ENCODE measurements at regions not wholly inside any gene's neighbourhood (a gene's known extent, or its start where the extent isn't known, plus 50 kb on each side); places are given as distances from the start of the nearest gene placed in this dataset.
"Not testable (repeated sequence)": the region's sequence is repeated elsewhere in the genome, so short reads cannot be mapped to it uniquely, and the experiment has no call there.

GRCh38 chr3:8353364-8353763 lies 148.3 kb upstream of the LMCD1 start:
- no TSS peak for BruUV-seq (replicated peaks)

GRCh38 chr3:8355346-8355745 lies 146.3 kb upstream of the LMCD1 start:
- no peak overlapping the region for H3K27ac ChIP-seq (ENCODE audit: low read length)
- ChIA-PET CTCF (no interaction called here), POLR2A (no interaction called here)
- no peaks in the 10 kb centered on the region for H3K9me3 ChIP-seq (ENCODE audit: control insufficient read depth, insufficient read depth, low read depth, low read length)
- no peaks in the 10 kb centered on the region for H3K4me1 ChIP-seq (ENCODE audit: control insufficient read depth, insufficient read depth, low read length)
- TF ChIP-seq SIN3A (IDR thresholded peaks at IDR 0.05; ENCODE audit: borderline replicate concordance, insufficient read depth, low read depth, low read length) (no peak), TCF7L2 (IDR thresholded peaks at IDR 0.05; ENCODE audit: low read depth, low read length) (no peak), POLR2AphosphoS5 (IDR thresholded peaks at IDR 0.05; ENCODE audit: low read depth, low read length) (no peak), REST (IDR thresholded peaks at IDR 0.05; ENCODE audit: insufficient read depth in 1 of 2, low read depth in 2 of 2, low read length in 1 of 2) (no peak), CTCF (IDR thresholded peaks at IDR 0.05) (no peak)
- DNase-seq (ENCODE audit: low read depth, low spot score), result no peak
- no peak overlapping the region for H3K4me3 ChIP-seq (ENCODE audit: low read depth in 2 of 2, low read length in 2 of 2)
- no TSS peak for BruUV-seq (replicated peaks)
- no peaks in the 10 kb centered on the region for H3K36me3 ChIP-seq (ENCODE audit: control insufficient read depth, insufficient read depth, low read length)
- ATAC-seq, result no peak
- H3K27me3 ChIP-seq (ENCODE audit: control insufficient read depth, insufficient read depth, low read length), result no peaks in the 10 kb centered on the region
- intact Hi-C loops (cut with micrococcal nuclease; ENCODE audit: unreplicated experiment) (no loop called here), in situ Hi-C loops (cut with HindIII; ENCODE audit: low pct_unique_long_range_greater_than_20kb, low sequenced_read_pairs) (no loop called here)

More at GRCh38 chr3:8353364-8353763, 148.3 kb upstream of the LMCD1 start:
- Histone ChIP-seq H3K27me3 (ENCODE audit: control insufficient read depth, insufficient read depth, low read length) (no peaks in the 10 kb centered on the region), H3K4me3 (ENCODE audit: low read depth in 2 of 2, low read length in 2 of 2) (no peak overlapping the region), H3K4me1 (ENCODE audit: control insufficient read depth, insufficient read depth, low read length) (no peaks in the 10 kb centered on the region), H3K9me3 (ENCODE audit: control insufficient read depth, insufficient read depth, low read depth, low read length) (no peaks in the 10 kb centered on the region), H3K27ac (ENCODE audit: low read length) (no peak overlapping the region), H3K36me3 (ENCODE audit: control insufficient read depth, insufficient read depth, low read length) (no peaks in the 10 kb centered on the region)
- ATAC-seq (no peak), DNase-seq (ENCODE audit: low read depth, low spot score) (no peak)
- CTCF ChIA-PET, result no interaction called here
- intact Hi-C loops (cut with micrococcal nuclease; ENCODE audit: unreplicated experiment) (no loop called here), in situ Hi-C loops (cut with HindIII; ENCODE audit: low pct_unique_long_range_greater_than_20kb, low sequenced_read_pairs) (no loop called here)
- POLR2A ChIA-PET, result interaction anchor here (0.5 kb wide), 1 partner anchor 23 kb away, joined by 3 read pairs; no protein-coding TSS in a partner anchor
- TF ChIP-seq REST (IDR thresholded peaks at IDR 0.05; ENCODE audit: insufficient read depth in 1 of 2, low read depth in 2 of 2, low read length in 1 of 2), result no peak
- no peak for TF ChIP-seq POLR2AphosphoS5 (IDR thresholded peaks at IDR 0.05; ENCODE audit: low read depth, low read length)
- TF ChIP-seq CTCF (IDR thresholded peaks at IDR 0.05), result no peak
- no peak for TF ChIP-seq SIN3A (IDR thresholded peaks at IDR 0.05; ENCODE audit: borderline replicate concordance, insufficient read depth, low read depth, low read length)
- no peak for TF ChIP-seq TCF7L2 (IDR thresholded peaks at IDR 0.05; ENCODE audit: low read depth, low read length)

GRCh38 chr3:8356066-8356465 lies 145.6 kb upstream of the LMCD1 start:
- H3K27ac ChIP-seq (ENCODE audit: low read length); POLR2A ChIA-PET; DNase-seq (ENCODE audit: low read depth, low spot score); H3K27me3 ChIP-seq (ENCODE audit: control insufficient read depth, insufficient read depth, low read length); BruUV-seq (replicated peaks); H3K4me1 ChIP-seq (ENCODE audit: control insufficient read depth, insufficient read depth, low read length); in situ Hi-C loops (cut with HindIII; ENCODE audit: low pct_unique_long_range_greater_than_20kb, low sequenced_read_pairs); CTCF ChIA-PET; H3K9me3 ChIP-seq (ENCODE audit: control insufficient read depth, insufficient read depth, low read depth, low read length); intact Hi-C loops (cut with micrococcal nuclease; ENCODE audit: unreplicated experiment); H3K4me3 ChIP-seq (ENCODE audit: low read depth in 2 of 2, low read length in 2 of 2); ATAC-seq; H3K36me3 ChIP-seq (ENCODE audit: control insufficient read depth, insufficient read depth, low read length): not testable (repeated sequence)
